Karpas-422 (cell line): ENCODE measurements at regions not wholly inside any gene's neighbourhood (a gene's known extent, or its start where the extent isn't known, plus 50 kb on each side); places are given as distances from the start of the nearest gene placed in this dataset.
A peak's percentile ranks its signal among the peaks of the same experiment; 100 is the strongest.

ENCODE experiments used
- DNase-seq: peaks from one replicate; pipeline ENCODE4 v3.0.0-alpha.2; 2015
- H2AFZ ChIP-seq: fragments of 200-600 bp; sonication (generic); 2 replicates; pipeline ENCODE4 v1.6.1; 2014; ENCODE audit warnings: antibody characterized with exemption, low read length, mixed read lengths
- H3K27ac ChIP-seq: fragments of 200-600 bp; sonication (generic); 2 replicates; pipeline ENCODE4 v1.5.1; 2014; ENCODE audit warnings: mild to moderate bottlenecking, low read length, moderate library complexity
- H3K27me3 ChIP-seq: fragments of 200-600 bp; sonication (generic); 2 replicates; pipeline ENCODE4 v1.6.1; 2014; ENCODE audit warnings: low read length, mixed read lengths
- H3K36me3 ChIP-seq: fragments of 200-600 bp; sonication (generic); 2 replicates; pipeline ENCODE4 v1.6.1; 2014; ENCODE audit warnings: low read length, mixed read lengths; ENCODE audit not compliant: insufficient read depth
- H3K4me1 ChIP-seq: fragments of 200-600 bp; sonication (generic); 2 replicates; pipeline ENCODE4 v1.6.1; 2014; ENCODE audit warnings: mild to moderate bottlenecking, low read length, mixed read lengths
- H3K4me2 ChIP-seq: fragments of 200-600 bp; sonication (generic); 2 replicates; pipeline ENCODE4 v1.6.1; 2014; ENCODE audit warnings: low read length, low read depth, mild to moderate bottlenecking; ENCODE audit not compliant: poor library complexity, severe bottlenecking
- H3K4me3 ChIP-seq: fragments of 200-600 bp; sonication (generic); 2 replicates; pipeline ENCODE4 v1.5.1; 2014; ENCODE audit warnings: mild to moderate bottlenecking, antibody characterized with exemption, low read length, mixed read lengths
- H3K79me2 ChIP-seq: fragments of 200-600 bp; sonication (generic); 2 replicates; pipeline ENCODE4 v1.6.1; 2014; ENCODE audit warnings: mild to moderate bottlenecking, low read length, mixed read lengths
- H3K9ac ChIP-seq: fragments of 200-600 bp; sonication (generic); 2 replicates; pipeline ENCODE4 v1.6.0; 2014; ENCODE audit warnings: low read length
- H3K9me2 ChIP-seq: fragments of 200-600 bp; sonication (generic), shearing (Covaris generic); replicated peaks from 2 replicates; pipeline ENCODE4 v1.6.0; 2014; ENCODE audit warnings: mild to moderate bottlenecking, low read length, moderate library complexity; ENCODE audit not compliant: insufficient read depth
- H3K9me3 ChIP-seq: fragments of 300-700, 200-600 bp; sonication (generic); 2 replicates; pipeline ENCODE4 v1.6.1; 2014; ENCODE audit warnings: low read length, mixed read lengths
- H4K20me1 ChIP-seq: fragments of 200-600 bp; sonication (generic); 2 replicates; pipeline ENCODE4 v1.6.1; 2014; ENCODE audit warnings: mild to moderate bottlenecking, antibody characterized with exemption, low read length, low read depth; ENCODE audit not compliant: insufficient read depth

- no peak for DNase-seq
- H4K20me1 ChIP-seq: no peaks in the 10 kb centered on the region
Observed at GRCh38 chr18:78659057-78659456, 320.6 kb upstream of the SALL3 start.

GRCh38 chr18:78659748-78660147 lies 319.9 kb upstream of the SALL3 start:
- no peaks in the 10 kb centered on the region for H3K27me3 ChIP-seq

More at GRCh38 chr18:78659057-78659456, 320.6 kb upstream of the SALL3 start:
- H3K79me2 ChIP-seq: no peaks in the 10 kb centered on the region
- no peak overlapping the region for H3K4me3 ChIP-seq
- H3K27me3 ChIP-seq: no peaks in the 10 kb centered on the region
- H3K9me2 ChIP-seq: no peaks in the 10 kb centered on the region
- no peak overlapping the region for H3K4me2 ChIP-seq
- no peak overlapping the region for H2AFZ ChIP-seq
- H3K4me1 ChIP-seq: no peaks in the 10 kb centered on the region
- no peaks in the 10 kb centered on the region for H3K36me3 ChIP-seq
- H3K9ac ChIP-seq: no peak overlapping the region
- H3K9me3 ChIP-seq: no peaks in the 10 kb centered on the region
- no peak overlapping the region for H3K27ac ChIP-seq

GRCh38 chr18:78660311-78660710 lies 319.3 kb upstream of the SALL3 start:
- no peak for DNase-seq
- H3K27ac ChIP-seq: no peak overlapping the region

More at GRCh38 chr18:78659748-78660147, 319.9 kb upstream of the SALL3 start:
- H2AFZ ChIP-seq: no peak overlapping the region
- H3K9ac ChIP-seq: no peak overlapping the region
- DNase-seq: peak; percentile 81
- no peaks in the 10 kb centered on the region for H3K4me1 ChIP-seq
- H3K79me2 ChIP-seq: no peaks in the 10 kb centered on the region
- no peak overlapping the region for H3K4me2 ChIP-seq
- no peak overlapping the region for H3K27ac ChIP-seq
- H3K4me3 ChIP-seq: no peak overlapping the region
- no peaks in the 10 kb centered on the region for H4K20me1 ChIP-seq
- no peaks in the 10 kb centered on the region for H3K36me3 ChIP-seq
- H3K9me3 ChIP-seq: no peaks in the 10 kb centered on the region
- no peaks in the 10 kb centered on the region for H3K9me2 ChIP-seq

GRCh38 chr18:78661316-78661715 lies 318.3 kb upstream of the SALL3 start:
- no peaks in the 10 kb centered on the region for H3K4me1 ChIP-seq
- no peaks in the 10 kb centered on the region for H4K20me1 ChIP-seq
- H2AFZ ChIP-seq: no peak overlapping the region
- no peaks in the 10 kb centered on the region for H3K27me3 ChIP-seq
- no peaks in the 10 kb centered on the region for H3K79me2 ChIP-seq
- no peaks in the 10 kb centered on the region for H3K36me3 ChIP-seq
- H3K9me2 ChIP-seq: no peaks in the 10 kb centered on the region
- DNase-seq: no peak
- H3K4me2 ChIP-seq: no peak overlapping the region
- no peak overlapping the region for H3K4me3 ChIP-seq
- H3K9ac ChIP-seq: no peak overlapping the region
- no peaks in the 10 kb centered on the region for H3K9me3 ChIP-seq
- H3K27ac ChIP-seq: no peak overlapping the region

More at GRCh38 chr18:78660311-78660710, 319.3 kb upstream of the SALL3 start:
- Histone ChIP-seq H3K4me2 (no peak overlapping the region), H2AFZ (no peak overlapping the region), H3K36me3 (no peaks in the 10 kb centered on the region), H3K9me3 (no peaks in the 10 kb centered on the region), H3K9me2 (no peaks in the 10 kb centered on the region), H3K4me3 (no peak overlapping the region), H3K4me1 (no peaks in the 10 kb centered on the region), H3K79me2 (no peaks in the 10 kb centered on the region), H3K9ac (no peak overlapping the region), H3K27me3 (no peaks in the 10 kb centered on the region), H4K20me1 (no peaks in the 10 kb centered on the region)

GRCh38 chr18:78662879-78663278 lies 316.7 kb upstream of the SALL3 start:
- no peaks in the 10 kb centered on the region for H3K9me2 ChIP-seq
- no peak overlapping the region for H3K4me3 ChIP-seq
- DNase-seq: no peak
- no peak overlapping the region for H3K4me2 ChIP-seq
- no peaks in the 10 kb centered on the region for H3K9me3 ChIP-seq
- H3K36me3 ChIP-seq: no peaks in the 10 kb centered on the region
- H3K27me3 ChIP-seq: no peaks in the 10 kb centered on the region
- no peak overlapping the region for H3K27ac ChIP-seq
- H3K4me1 ChIP-seq: no peaks in the 10 kb centered on the region
- no peaks in the 10 kb centered on the region for H3K79me2 ChIP-seq
- H2AFZ ChIP-seq: no peak overlapping the region
- no peaks in the 10 kb centered on the region for H4K20me1 ChIP-seq
- no peak overlapping the region for H3K9ac ChIP-seq

GRCh38 chr18:78664048-78664447 lies 315.6 kb upstream of the SALL3 start:
- DNase-seq: no peak
- Histone ChIP-seq H2AFZ (no peak overlapping the region), H3K79me2 (no peaks in the 10 kb centered on the region), H3K4me1 (no peaks in the 10 kb centered on the region), H3K4me3 (no peak overlapping the region), H3K27ac (no peak overlapping the region), H3K9ac (no peak overlapping the region), H3K9me2 (no peaks in the 10 kb centered on the region), H3K4me2 (no peak overlapping the region), H3K9me3 (no peaks in the 10 kb centered on the region), H3K27me3 (no peaks in the 10 kb centered on the region), H3K36me3 (no peaks in the 10 kb centered on the region), H4K20me1 (no peaks in the 10 kb centered on the region)

- Histone ChIP-seq H3K79me2 (no peaks in the 10 kb centered on the region), H3K9me2 (no peaks in the 10 kb centered on the region), H2AFZ (no peak overlapping the region), H3K4me2 (no peak overlapping the region), H3K27me3 (no peaks in the 10 kb centered on the region), H3K4me3 (no peak overlapping the region), H3K4me1 (no peaks in the 10 kb centered on the region), H3K9ac (no peak overlapping the region), H3K27ac (no peak overlapping the region), H3K9me3 (no peaks in the 10 kb centered on the region), H3K36me3 (no peaks in the 10 kb centered on the region), H4K20me1 (no peaks in the 10 kb centered on the region)
- no peak for DNase-seq
Observed at GRCh38 chr18:78664848-78665247, 314.8 kb upstream of the SALL3 start.

- Histone ChIP-seq H3K9me2 (no peaks in the 10 kb centered on the region), H3K4me1 (no peaks in the 10 kb centered on the region), H3K79me2 (no peaks in the 10 kb centered on the region), H3K36me3 (no peaks in the 10 kb centered on the region), H3K9me3 (no peaks in the 10 kb centered on the region), H4K20me1 (no peaks in the 10 kb centered on the region), H3K27me3 (no peaks in the 10 kb centered on the region), H3K4me2 (no peak overlapping the region), H2AFZ (no peak overlapping the region), H3K27ac (no peak overlapping the region), H3K4me3 (no peak overlapping the region), H3K9ac (no peak overlapping the region)
- DNase-seq: no peak
Observed at GRCh38 chr18:78665644-78666043, 314.0 kb upstream of the SALL3 start.
